Left lung (tissue), 4 donors: ENCODE measurements at regions not wholly inside any gene's neighbourhood (a gene's known extent, or its start where the extent isn't known, plus 50 kb on each side); places are given as distances from the start of the nearest gene placed in this dataset.

ENCODE experiments used
- ATAC-seq: fragments of 200-7000 bp; cut with Tn5 transposase; one replicate; pipeline ENCODE4 v1.9.1; 2020; ENCODE audit warnings: moderate library complexity
- DNase-seq, 4 donors: peaks; one replicate each; pipeline ENCODE4 v3.0.0-alpha.2; 2013 to 2020
- H3K27ac ChIP-seq, 2 donors: fragments of 200-600 bp; sonication (generic) in 1 of 2; one replicate each; pipeline versions ENCODE4 v1.5.0 to v1.8.0; 2020 to 2021
- H3K27me3 ChIP-seq, 2 donors: fragments of 200-600 bp; sonication (generic) in 1 of 2; one replicate each; pipeline versions ENCODE4 v1.5.0 to v1.8.0; 2020 to 2021
- H3K36me3 ChIP-seq, 2 donors: fragments of 200-600 bp; sonication (generic) in 1 of 2; one replicate each; pipeline versions ENCODE4 v1.5.0 to v1.8.0; 2020 to 2021
- H3K4me1 ChIP-seq, 2 donors: fragments of 200-600 bp; one replicate each; pipeline ENCODE4 v1.8.0; 2021
- H3K4me3 ChIP-seq, 2 donors: fragments of 200-600 bp; sonication (generic) in 1 of 2; one replicate each; pipeline versions ENCODE4 v1.5.0 to v1.8.0; 2020 to 2021; ENCODE audit warnings: mild to moderate bottlenecking in 1 of 2
- H3K9me3 ChIP-seq, 2 donors: fragments of 200-600 bp; sonication (generic) in 1 of 2; one replicate each; pipeline versions ENCODE4 v1.5.0 to v1.8.0; 2020 to 2021
- intact Hi-C, 2 donors: fragments of 100-400 bp; cut with DNase I; formaldehyde crosslinking; loops; one replicate each; pipeline versions ENCODE4 v1.11.2 to v1.14.2; 2022
- TF ChIP-seq, protein P1 (sequence below), 2 donors: fragments of 200-600 bp; sonication (generic) in 1 of 2; IDR thresholded peaks; one replicate each; pipeline versions ENCODE4 v1.5.0 to v1.8.0; 2021; ENCODE audit warnings: antibody characterized with exemption in 2 of 2
- donor health status: DM: no; HTN: yes; CAD: no.
- donor health status: DM: no; HTN: no; CAD: no.

DNA sequence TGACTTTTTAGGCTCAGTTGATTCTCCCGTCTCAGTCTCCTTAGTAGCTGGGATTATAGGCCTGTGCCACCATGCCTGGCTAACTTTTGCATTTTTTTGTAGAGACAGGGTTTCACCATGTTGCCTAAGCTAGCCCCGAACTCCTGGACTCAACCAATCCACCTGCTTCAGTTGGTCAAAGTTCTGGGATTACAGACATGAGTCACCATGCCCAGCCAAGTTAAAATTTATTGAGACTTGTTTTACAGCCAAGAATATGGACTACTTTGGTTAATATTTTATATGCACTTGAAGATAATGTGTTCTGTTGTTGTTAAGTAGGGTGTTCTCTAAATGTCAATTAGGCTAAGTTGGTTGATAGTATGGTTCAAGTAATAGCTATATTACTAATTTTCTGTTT lies 58.7 kb downstream of the CYTL1 start:
- H3K4me1 ChIP-seq, result no peaks in the 10 kb centered on the region
- no peaks in the 10 kb centered on the region for H3K36me3 ChIP-seq
- H3K9me3 ChIP-seq, result peaks cover 0 to 47% of the 10 kb centered on the region in 2 donors
- no peak for ATAC-seq
- H3K27me3 ChIP-seq, result no peaks in the 10 kb centered on the region
- TF ChIP-seq, protein P1, sequence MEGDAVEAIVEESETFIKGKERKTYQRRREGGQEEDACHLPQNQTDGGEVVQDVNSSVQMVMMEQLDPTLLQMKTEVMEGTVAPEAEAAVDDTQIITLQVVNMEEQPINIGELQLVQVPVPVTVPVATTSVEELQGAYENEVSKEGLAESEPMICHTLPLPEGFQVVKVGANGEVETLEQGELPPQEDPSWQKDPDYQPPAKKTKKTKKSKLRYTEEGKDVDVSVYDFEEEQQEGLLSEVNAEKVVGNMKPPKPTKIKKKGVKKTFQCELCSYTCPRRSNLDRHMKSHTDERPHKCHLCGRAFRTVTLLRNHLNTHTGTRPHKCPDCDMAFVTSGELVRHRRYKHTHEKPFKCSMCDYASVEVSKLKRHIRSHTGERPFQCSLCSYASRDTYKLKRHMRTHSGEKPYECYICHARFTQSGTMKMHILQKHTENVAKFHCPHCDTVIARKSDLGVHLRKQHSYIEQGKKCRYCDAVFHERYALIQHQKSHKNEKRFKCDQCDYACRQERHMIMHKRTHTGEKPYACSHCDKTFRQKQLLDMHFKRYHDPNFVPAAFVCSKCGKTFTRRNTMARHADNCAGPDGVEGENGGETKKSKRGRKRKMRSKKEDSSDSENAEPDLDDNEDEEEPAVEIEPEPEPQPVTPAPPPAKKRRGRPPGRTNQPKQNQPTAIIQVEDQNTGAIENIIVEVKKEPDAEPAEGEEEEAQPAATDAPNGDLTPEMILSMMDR (IDR thresholded peaks at IDR 0.05), result no peak
- no peak for DNase-seq
- no peak overlapping the region for H3K4me3 ChIP-seq
- no peak overlapping the region for H3K27ac ChIP-seq
- intact Hi-C loops, result no loop called here

DNA sequence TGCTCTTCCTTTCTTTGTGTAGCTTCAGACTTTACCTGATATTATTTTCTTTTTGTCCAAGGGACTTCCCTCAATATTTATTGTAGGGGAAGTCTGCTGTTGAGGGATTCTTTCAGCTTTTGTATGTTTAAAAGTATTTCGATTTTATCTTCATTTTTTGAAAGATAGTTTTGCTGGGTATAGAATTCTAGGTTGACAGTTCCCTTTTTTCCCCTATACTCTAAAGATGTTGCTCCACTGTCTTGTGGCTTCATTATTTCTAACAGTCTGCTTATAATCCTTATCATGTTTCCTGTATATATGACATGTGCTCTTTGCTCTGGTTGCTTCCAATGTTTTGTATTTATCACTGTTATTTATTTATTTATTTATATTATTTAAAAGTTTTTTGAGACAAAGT lies 57.3 kb downstream of the CYTL1 start:
- DNase-seq (no peak), ATAC-seq (no peak)
- TF ChIP-seq, protein P1 (IDR thresholded peaks at IDR 0.05), result no peak

DNA sequence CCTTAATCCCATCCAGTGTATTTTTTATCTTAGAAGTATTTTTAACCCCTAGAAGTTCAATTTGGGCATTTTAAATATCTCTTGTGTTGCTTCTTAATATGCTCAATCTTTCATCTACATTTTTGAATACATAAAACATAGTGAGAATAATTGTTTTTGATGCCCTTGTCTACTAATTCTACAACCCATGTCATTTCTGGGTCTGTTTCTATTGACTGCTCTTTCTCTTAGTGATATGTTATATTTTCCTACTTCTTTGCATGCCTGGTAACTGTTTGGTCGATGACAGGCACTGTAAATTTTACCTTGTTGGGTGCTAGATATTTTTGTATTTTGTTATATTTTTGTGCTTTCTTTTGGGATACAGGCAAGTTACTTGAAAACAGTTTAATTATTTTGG lies 56.3 kb downstream of the CYTL1 start:
- H3K4me3 ChIP-seq, result no peak overlapping the region
- DNase-seq (no peak), ATAC-seq (no peak)
- no peaks in the 10 kb centered on the region for H3K4me1 ChIP-seq
- intact Hi-C loops, result no loop called here
- no peak overlapping the region for H3K27ac ChIP-seq
- peaks cover 0 to 47% of the 10 kb centered on the region in 2 donors for H3K9me3 ChIP-seq
- H3K27me3 ChIP-seq, result no peaks in the 10 kb centered on the region
- H3K36me3 ChIP-seq, result no peaks in the 10 kb centered on the region
- TF ChIP-seq, protein P1 (IDR thresholded peaks at IDR 0.05), result no peak

More for the DNA sequence above, 57.3 kb downstream of the CYTL1 start:
- no peaks in the 10 kb centered on the region for H3K27me3 ChIP-seq
- H3K27ac ChIP-seq, result no peak overlapping the region
- H3K4me1 ChIP-seq, result no peaks in the 10 kb centered on the region
- H3K36me3 ChIP-seq, result no peaks in the 10 kb centered on the region
- peaks cover 0 to 47% of the 10 kb centered on the region in 2 donors for H3K9me3 ChIP-seq
- intact Hi-C loops, result no loop called here
- H3K4me3 ChIP-seq, result no peak overlapping the region
